Type B pancreatic cell (in vitro differentiated cells): ENCODE measurements at regions not wholly inside any gene's neighbourhood (a gene's known extent, or its start where the extent isn't known, plus 50 kb on each side); places are given as distances from the start of the nearest gene placed in this dataset.

Experiments
- DNase-seq: peaks from one replicate; pipeline ENCODE4 v3.0.0; 2021; ENCODE audit warnings: mixed read lengths; ENCODE audit not compliant: unreplicated experiment; ENCODE audit errors: extremely low spot score
- H3K27ac Mint-ChIP-seq: 2 replicates; pipeline ENCODE4 v1.8.0; 2021; ENCODE audit warnings: mild to moderate bottlenecking, mixed read lengths
- H3K27me3 Mint-ChIP-seq: 2 replicates; pipeline ENCODE4 v1.8.0; 2021; ENCODE audit warnings: mixed read lengths
- H3K36me3 Mint-ChIP-seq: 2 replicates; pipeline ENCODE4 v1.8.0; 2021; ENCODE audit warnings: mixed read lengths
- H3K4me1 Mint-ChIP-seq: one replicate; pipeline ENCODE4 v1.8.0; 2021; ENCODE audit warnings: mixed read lengths; ENCODE audit not compliant: unreplicated experiment
- H3K4me3 Mint-ChIP-seq: 2 replicates; pipeline ENCODE4 v1.8.0; 2021; ENCODE audit warnings: mild to moderate bottlenecking, mixed read lengths
- H3K9me3 Mint-ChIP-seq: 2 replicates; pipeline ENCODE4 v1.8.0; 2021; ENCODE audit warnings: mixed read lengths
- CTCF ChIP-seq: fragments of 200-600 bp; sonication (generic); conservative IDR thresholded peaks from 2 replicates; pipeline ENCODE4 v1.5.0; 2021; ENCODE audit warnings: antibody characterized with exemption, mild to moderate bottlenecking

- H3K9me3 Mint-ChIP-seq: peaks cover 5% of the 10 kb centered on the region
- H3K36me3 Mint-ChIP-seq: no peaks in the 10 kb centered on the region
- peaks cover 25% of the 10 kb centered on the region for H3K4me1 Mint-ChIP-seq
- H3K27me3 Mint-ChIP-seq: no peaks in the 10 kb centered on the region
- H3K4me3 Mint-ChIP-seq: no peak overlapping the region
- TF ChIP-seq CTCF: no peak
- H3K27ac Mint-ChIP-seq: no peak overlapping the region
- no peak for DNase-seq
Measured at GRCh38 chr3:150265305-150265704, 142.8 kb upstream of the TSC22D2 start.

- H3K27me3 Mint-ChIP-seq: no peaks in the 10 kb centered on the region
- no peaks in the 10 kb centered on the region for H3K36me3 Mint-ChIP-seq
- H3K9me3 Mint-ChIP-seq: peaks cover 4% of the 10 kb centered on the region
- H3K4me1 Mint-ChIP-seq: peaks cover 25% of the 10 kb centered on the region
- no peak overlapping the region for H3K4me3 Mint-ChIP-seq
- no peak overlapping the region for H3K27ac Mint-ChIP-seq
- no peak for DNase-seq
- no peak for TF ChIP-seq CTCF
Measured at GRCh38 chr3:150264561-150265279, 143.4 kb upstream of the TSC22D2 start.

- no peak for TF ChIP-seq CTCF
- DNase-seq: no peak
- Mint-ChIP-seq H3K27ac (no peak overlapping the region), H3K27me3 (no peaks in the 10 kb centered on the region), H3K4me1 (peaks cover 13% of the 10 kb centered on the region), H3K9me3 (no peaks in the 10 kb centered on the region), H3K4me3 (no peak overlapping the region), H3K36me3 (no peaks in the 10 kb centered on the region)
Measured at GRCh38 chr3:150261958-150262357, 146.1 kb upstream of the TSC22D2 start.

GRCh38 chr3:150261418-150261817, 146.7 kb upstream of the TSC22D2 start:
- TF ChIP-seq CTCF: no peak
- DNase-seq: no peak
- H3K36me3 Mint-ChIP-seq: no peaks in the 10 kb centered on the region
- no peak overlapping the region for H3K4me3 Mint-ChIP-seq
- H3K27ac Mint-ChIP-seq: no peak overlapping the region
- no peaks in the 10 kb centered on the region for H3K9me3 Mint-ChIP-seq
- no peaks in the 10 kb centered on the region for H3K27me3 Mint-ChIP-seq
- peaks cover 13% of the 10 kb centered on the region for H3K4me1 Mint-ChIP-seq

GRCh38 chr3:150260398-150260710, 147.7 kb upstream of the TSC22D2 start:
- no peak for TF ChIP-seq CTCF
- no peak overlapping the region for H3K27ac Mint-ChIP-seq
- DNase-seq: no peak
- no peaks in the 10 kb centered on the region for H3K27me3 Mint-ChIP-seq
- H3K4me3 Mint-ChIP-seq: no peak overlapping the region
- peaks cover 16% of the 10 kb centered on the region for H3K4me1 Mint-ChIP-seq
- no peaks in the 10 kb centered on the region for H3K9me3 Mint-ChIP-seq
- no peaks in the 10 kb centered on the region for H3K36me3 Mint-ChIP-seq
